Central memory CD4-positive, alpha-beta T cell (primary cell): ENCODE measurements at regions not wholly inside any gene's neighbourhood (a gene's known extent, or its start where the extent isn't known, plus 50 kb on each side); places are given as distances from the start of the nearest gene placed in this dataset.
"Not testable (repeated sequence)": the region's sequence is repeated elsewhere in the genome, so short reads cannot be mapped to it uniquely, and the experiment has no call there.

Experiments used
- DNase-seq: peaks from one replicate; pipeline ENCODE4 v3.0.0; 2022

DNA sequence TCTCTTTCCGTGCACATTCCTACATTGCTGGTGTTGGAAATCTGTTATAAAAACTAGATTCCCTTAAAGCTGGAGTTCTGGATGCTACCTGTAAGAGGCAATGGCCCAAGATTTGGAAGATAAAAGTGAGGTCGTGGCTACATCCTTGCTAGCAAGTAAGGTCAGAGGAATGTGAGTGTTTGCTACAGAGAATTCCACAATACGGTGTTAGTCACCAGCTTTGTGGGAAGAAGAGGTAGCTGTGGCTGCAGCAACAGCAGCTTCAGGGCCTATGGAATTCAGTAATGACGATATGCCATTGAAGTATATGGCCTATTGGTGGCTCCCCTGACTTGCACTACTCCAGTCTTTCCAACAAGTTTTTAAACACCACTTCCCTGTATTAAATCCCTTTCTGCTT is 227.7 kb upstream of the TMEM260 start:
- no peak for DNase-seq

DNA sequence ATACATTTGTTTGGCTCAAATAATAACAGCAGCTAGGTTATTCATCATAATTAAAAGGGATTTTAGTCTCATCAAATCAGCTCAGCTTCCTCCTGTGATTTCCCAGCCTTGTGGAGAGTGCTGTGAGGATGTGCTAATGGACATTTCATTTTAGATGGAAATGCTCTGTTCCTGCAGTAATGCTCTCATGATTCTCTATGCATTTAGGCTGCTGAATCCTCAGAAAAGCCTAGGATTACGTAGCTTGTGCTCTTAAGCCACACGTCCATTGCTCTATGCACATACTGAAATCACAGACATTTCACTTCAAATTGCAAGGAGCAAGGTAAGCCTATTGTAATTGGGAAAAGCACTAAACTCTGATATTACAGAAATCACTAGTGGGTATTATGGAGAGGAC is 226.6 kb upstream of the TMEM260 start:
- no peak for DNase-seq

DNA sequence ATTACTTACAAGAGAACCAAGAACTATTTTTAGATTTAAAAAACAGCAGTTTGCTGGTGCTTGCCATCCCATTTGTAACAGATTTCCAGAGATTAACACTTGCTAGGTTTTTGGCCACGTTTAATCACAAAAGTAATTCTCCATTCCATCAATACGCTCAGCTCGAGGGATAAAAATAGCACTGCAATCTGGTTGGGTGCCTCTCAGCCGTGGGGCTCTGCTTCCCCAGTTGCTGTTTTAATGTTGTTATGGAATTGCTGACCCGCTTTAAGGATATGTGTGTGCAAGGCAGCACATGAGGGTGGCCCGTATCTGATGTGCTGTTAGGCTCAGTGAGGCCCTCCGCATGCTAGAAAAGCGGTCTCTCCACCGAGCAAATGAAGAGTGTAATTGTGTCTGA is 222.2 kb upstream of the TMEM260 start:
- no peak for DNase-seq

DNA sequence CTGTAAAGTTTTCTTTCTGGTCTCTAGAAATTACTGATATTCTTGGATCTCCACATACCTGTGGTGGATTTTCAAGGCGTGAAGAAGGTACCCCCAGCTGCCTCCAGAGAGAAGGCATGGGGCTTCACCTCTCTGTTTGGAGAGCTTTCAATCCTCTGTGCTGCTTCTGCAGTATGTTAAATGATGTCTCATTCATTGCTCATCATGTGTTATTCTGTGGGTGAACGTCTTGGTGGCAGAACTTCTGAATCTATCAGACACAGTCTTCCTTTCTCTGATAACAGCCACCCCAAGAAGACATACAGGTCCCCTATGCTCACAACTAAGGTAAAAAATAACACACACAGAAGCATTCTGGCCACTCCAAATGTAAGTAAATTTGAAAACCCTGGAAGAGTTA is 221.3 kb upstream of the TMEM260 start:
- DNase-seq: no peak

- DNase-seq: no peak
These were observed 220.6 kb upstream of the TMEM260 start for GRCh38 chr14:56358851-56359614.

GRCh38 chr14:56365663-56366062 is 213.9 kb upstream of the TMEM260 start:
- not testable (repeated sequence) for DNase-seq

GRCh38 chr14:56367416-56367815 is 212.2 kb upstream of the TMEM260 start:
- DNase-seq: no peak

DNA sequence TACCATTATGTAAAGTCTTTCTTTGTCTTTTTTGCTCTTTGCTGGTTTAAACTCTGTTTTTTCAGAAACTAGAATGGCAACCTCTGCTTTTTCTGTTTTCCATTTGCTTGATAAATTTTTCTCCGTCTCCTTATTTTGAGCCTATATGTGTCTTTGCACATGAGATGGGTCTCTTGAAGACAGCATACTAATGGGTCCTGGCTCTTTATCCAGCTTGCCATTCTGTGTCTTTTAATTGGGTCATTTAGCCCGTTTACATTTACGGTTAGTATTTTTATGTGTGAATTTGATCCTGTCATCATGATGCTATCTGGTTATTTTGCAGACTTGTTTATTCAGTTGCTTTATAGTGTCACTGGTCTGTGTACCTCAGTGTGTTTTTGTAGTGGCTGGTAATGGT is 207.9 kb upstream of the TMEM260 start:
- no peak for DNase-seq

DNA sequence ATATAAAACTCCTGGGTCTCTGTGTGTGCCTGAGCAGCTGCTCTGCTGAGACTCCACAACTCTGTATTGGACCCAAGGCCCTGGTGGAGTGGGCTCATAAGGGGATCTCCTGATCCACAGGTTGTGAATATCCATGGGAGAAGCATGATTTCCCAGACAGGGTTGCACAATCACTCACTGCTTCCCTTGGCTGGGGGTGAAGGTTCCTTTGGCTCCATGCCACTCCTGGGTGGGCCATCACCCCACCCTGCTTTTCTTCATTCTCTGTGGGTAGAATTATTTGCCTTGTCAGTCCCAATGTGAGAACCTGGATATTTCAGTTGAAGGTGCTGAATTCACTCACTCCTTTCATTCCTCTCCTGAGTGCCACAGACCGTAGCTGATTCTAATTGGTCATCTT is 205.2 kb upstream of the TMEM260 start:
- DNase-seq: no peak

- no peak for DNase-seq
These were observed 201.6 kb upstream of the TMEM260 start for GRCh38 chr14:56378046-56378445.

- no peak for DNase-seq
These were observed 201.1 kb upstream of the TMEM260 start for GRCh38 chr14:56378475-56378877.

DNA sequence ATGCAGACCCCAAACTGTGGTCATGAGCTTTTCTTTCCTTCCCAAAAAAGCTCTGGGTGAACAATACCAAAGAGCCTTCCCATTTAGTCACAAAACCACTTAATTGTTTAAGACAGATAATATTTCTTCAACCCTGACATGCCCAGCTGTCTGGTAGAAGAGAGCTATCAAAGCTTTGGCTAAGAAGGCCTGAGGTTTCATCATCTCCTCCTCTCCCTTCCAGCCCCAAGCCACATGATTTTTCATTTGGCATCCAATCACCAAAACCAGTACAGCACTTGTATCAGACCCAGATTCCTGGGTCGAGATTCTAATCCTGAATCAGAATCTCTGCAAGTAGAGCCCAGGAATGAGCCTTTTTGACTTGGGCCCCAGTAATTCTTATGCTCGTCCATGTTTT is 199.6 kb upstream of the TMEM260 start:
- DNase-seq: no peak

DNA sequence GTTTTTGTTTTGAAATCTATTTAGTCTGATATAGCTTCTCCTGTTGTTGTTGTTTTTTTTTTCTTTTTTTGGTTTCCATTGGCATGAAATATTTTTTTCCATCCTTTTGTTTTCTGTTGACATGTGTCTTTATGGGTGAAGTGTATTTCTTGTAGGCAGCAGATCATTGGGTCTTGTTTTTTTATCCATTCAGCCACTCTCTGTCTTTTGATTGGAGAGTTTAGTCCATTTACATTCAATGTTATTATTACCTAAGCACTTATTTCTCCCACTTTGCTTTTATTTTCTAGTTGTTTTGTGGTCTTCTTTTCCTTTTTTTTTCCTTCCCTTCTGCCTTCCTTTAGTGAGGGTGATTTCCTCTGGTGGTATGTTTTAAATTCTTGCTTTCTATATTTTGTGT is 193.6 kb upstream of the TMEM260 start:
- no peak for DNase-seq

GRCh38 chr14:56390859-56391258 is 188.7 kb upstream of the TMEM260 start:
- DNase-seq: no peak

- DNase-seq: no peak
These were observed 184.6 kb upstream of the TMEM260 start for GRCh38 chr14:56394826-56395530.

- DNase-seq: no peak
These were observed 179.3 kb upstream of the TMEM260 start for GRCh38 chr14:56400109-56400825.

GRCh38 chr14:56412468-56413434 is 166.8 kb upstream of the TMEM260 start:
- no peak for DNase-seq

DNA sequence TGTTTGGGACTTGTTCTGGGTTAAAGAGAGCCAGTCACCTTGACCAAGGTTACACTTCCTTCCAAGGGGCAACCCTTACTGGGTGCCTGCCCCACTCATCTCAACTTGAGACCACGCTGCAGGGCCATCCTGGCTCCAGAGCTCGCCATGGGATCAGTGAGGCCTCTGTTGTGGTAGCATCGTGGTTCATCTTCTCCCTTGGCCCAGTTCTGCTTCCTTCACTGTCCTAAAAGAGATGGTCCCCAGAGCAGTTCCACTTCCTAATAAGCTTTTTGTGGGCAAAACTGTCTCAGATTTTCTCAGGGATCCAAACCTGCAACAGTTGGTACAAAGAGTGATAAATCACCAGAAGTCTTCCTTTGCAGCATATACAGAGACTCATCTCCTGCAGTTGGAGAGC is 165.9 kb upstream of the TMEM260 start:
- DNase-seq: no peak

DNA sequence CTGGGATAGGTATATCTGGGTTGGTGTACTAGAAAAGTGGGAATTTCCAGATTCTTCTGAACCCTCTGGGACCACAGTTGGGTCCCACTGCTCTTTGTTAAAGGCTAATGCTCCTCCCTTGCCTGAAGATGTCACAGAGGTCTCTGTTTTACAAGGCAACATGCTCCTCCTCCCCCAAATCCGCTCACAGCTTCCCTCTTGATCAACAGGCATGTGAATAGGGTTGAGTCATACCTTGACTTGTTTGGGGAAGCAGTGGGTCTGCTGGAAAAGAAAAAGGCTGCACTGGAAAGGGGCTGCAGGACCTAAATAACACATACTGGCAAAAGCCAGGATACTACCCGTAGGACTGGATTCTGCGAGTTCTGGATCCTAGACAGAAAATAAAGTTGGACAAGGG is 165.4 kb upstream of the TMEM260 start:
- no peak for DNase-seq

GRCh38 chr14:56416213-56416612 is 163.4 kb upstream of the TMEM260 start:
- DNase-seq: no peak

DNA sequence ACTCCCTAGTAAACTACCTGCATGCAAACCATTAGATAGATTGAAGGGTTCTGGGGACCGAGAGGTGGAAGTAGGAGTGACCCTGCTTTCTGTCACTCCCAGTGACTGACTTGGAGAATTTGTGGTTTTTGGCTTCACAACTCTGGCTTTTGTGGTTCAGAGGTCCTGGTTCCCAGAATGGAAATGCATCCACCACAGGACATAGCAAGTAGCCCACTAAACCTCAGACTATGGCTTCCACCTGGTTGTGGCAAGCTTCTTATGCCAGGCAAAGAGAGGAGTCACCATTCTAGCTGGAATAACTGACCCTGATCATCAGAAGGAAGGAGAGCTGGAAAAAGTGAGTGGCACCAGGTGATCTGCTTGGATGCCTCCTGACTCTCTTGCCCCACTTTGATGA is 162.4 kb upstream of the TMEM260 start:
- no peak for DNase-seq

GRCh38 chr14:56419750-56420149 is 159.8 kb upstream of the TMEM260 start:
- no peak for DNase-seq

GRCh38 chr14:56422221-56422620 is 157.4 kb upstream of the TMEM260 start:
- DNase-seq: no peak
